K562 (cell line): ENCODE measurements at regions not wholly inside any gene's neighbourhood (a gene's known extent, or its start where the extent isn't known, plus 50 kb on each side); places are given as distances from the start of the nearest gene placed in this dataset.

ENCODE experiments used
- ATAC-seq: fragments of 200-7000 bp; cut with Tn5 transposase; 3 replicates; pipeline ENCODE4 v1.9.1; 2020; ENCODE audit warnings: moderate library complexity
- BruUV-seq: library from RNA; stranded (reverse); fragments of 400-500 nt; replicated peaks from 2 replicates; lab custom pipeline; 2021; lab: Mats Ljungman, UMichigan
- CTCF ChIA-PET: fragments of 300-600 bp; formaldehyde crosslinking; extraction: SDS; loops from one replicate; lab custom pipeline; 2021; ENCODE audit warnings: low intra/inter-chr PET ratio; lab: Yijun Ruan, JAX
- POLR2A ChIA-PET: fragments of 300-600, 350-650 bp; sonication (Branson Sonifier 250); formaldehyde crosslinking; extraction: SDS; loops from one replicate; lab custom pipeline; 2021; ENCODE audit warnings: antibody characterized with exemption, inconsistent platforms; lab: Yijun Ruan, JAX
- DNase-seq, 4 experiments: peaks; one replicate each; pipeline versions ENCODE4 v3.0.0 to v3.0.0-alpha.2; 2011 to 2018; ENCODE audit warnings: low spot score in 3 of 4, mixed read lengths in 3 of 4; ENCODE audit errors: extremely low read depth in 1 of 4
- FAIRE-seq: peaks from 2 replicates; lab custom pipeline; 2011; peaks lifted over from hg19 to GRCh38; lab: Jason Lieb, UNC
- H2AFZ ChIP-seq: 2 replicates; pipeline ENCODE4 v1.6.0; 2011; ENCODE audit warnings: low read depth, low read length, control low read depth, inconsistent platforms
- H3K27ac ChIP-seq: fragments of 200-600 bp; 3 replicates; pipeline ENCODE4 v1.8.0; 2011; ENCODE audit warnings: low read depth, mild to moderate bottlenecking, control low read depth, inconsistent platforms, low read length, moderate library complexity, mixed read lengths; ENCODE audit errors: extremely low read depth
- H3K27me3 ChIP-seq, 2 experiments: fragments of 300-600 bp in 1 of 2; 2 replicates in 1 of 2; 3 replicates in 1 of 2; pipeline versions ENCODE4 v1.6.0 to v1.8.0; 2011; ENCODE audit warnings: inconsistent platforms in 2 of 2, low read length in 2 of 2, mild to moderate bottlenecking in 1 of 2, mixed read lengths in 1 of 2, moderate library complexity in 1 of 2; ENCODE audit not compliant: control insufficient read depth in 2 of 2, insufficient read depth in 2 of 2
- H3K36me3 ChIP-seq: fragments of 300-600 bp; 3 replicates; pipeline ENCODE4 v1.8.0; 2011; ENCODE audit warnings: mild to moderate bottlenecking, low read length, inconsistent platforms; ENCODE audit not compliant: control insufficient read depth, insufficient read depth
- H3K4me1 ChIP-seq, 2 experiments: fragments of 200-600 bp in 1 of 2; replicated peaks in 1 of 2; 2 replicates in 1 of 2; 3 replicates in 1 of 2; pipeline versions ENCODE4 v1.5.1 to v1.8.0; 2011; ENCODE audit warnings: inconsistent platforms in 2 of 2, low read length in 2 of 2, mild to moderate bottlenecking in 1 of 2, mixed read lengths in 1 of 2, moderate library complexity in 1 of 2; ENCODE audit not compliant: control insufficient read depth in 2 of 2, insufficient read depth in 2 of 2
- H3K4me2 ChIP-seq: 2 replicates; pipeline ENCODE4 v1.6.1; 2011; ENCODE audit warnings: low read length, control low read depth, inconsistent platforms, mixed read lengths; ENCODE audit not compliant: insufficient read depth
- H3K4me3 ChIP-seq: fragments of 200-600 bp; sonication (generic), shearing (Covaris generic); 2 replicates; pipeline ENCODE4 v1.5.1; 2016; ENCODE audit warnings: control low read depth, inconsistent platforms
- H3K79me2 ChIP-seq: fragments of 200-600 bp; 3 replicates; pipeline ENCODE4 v1.8.0; 2011; ENCODE audit warnings: low read length, inconsistent platforms; ENCODE audit not compliant: control insufficient read depth, insufficient read depth
- H3K9ac ChIP-seq, 2 experiments: 2 replicates each; pipeline versions ENCODE4 v1.6.0 to v1.6.1; 2011; ENCODE audit warnings: low read depth in 2 of 2, low read length in 2 of 2, control low read depth in 1 of 2, inconsistent platforms in 1 of 2, mild to moderate bottlenecking in 1 of 2, mixed read lengths in 1 of 2; ENCODE audit not compliant: insufficient read depth in 1 of 2
- H3K9me1 ChIP-seq: one replicate; pipeline ENCODE4 v1.6.0; 2011; ENCODE audit warnings: inconsistent platforms, mild to moderate bottlenecking, low read length, moderate library complexity; ENCODE audit not compliant: control insufficient read depth, insufficient read depth
- H3K9me3 ChIP-seq: replicated peaks from 2 replicates; pipeline ENCODE4 v1.5.1; 2011; ENCODE audit warnings: low read depth, low read length, inconsistent platforms; ENCODE audit not compliant: control insufficient read depth, insufficient read depth
- H4K20me1 ChIP-seq: replicated peaks from 2 replicates; pipeline ENCODE4 v1.6.1; 2011; ENCODE audit warnings: low read length, inconsistent platforms, mixed read lengths; ENCODE audit not compliant: control insufficient read depth, insufficient read depth
- PHB2 ChIP-seq: fragments of 450-650 bp; IDR thresholded peaks from 2 replicates; pipeline ENCODE4 v1.6.1; 2017; ENCODE audit warnings: low read depth
- POLR2AphosphoS2 ChIP-seq: IDR thresholded peaks from 2 replicates; pipeline ENCODE4 v1.6.1; 2012; ENCODE audit warnings: low read length, improper control_type of control experiment
- STAT5A ChIP-seq: IDR thresholded peaks from 2 replicates; pipeline ENCODE4 v1.6.1; 2012; ENCODE audit warnings: low read length, inconsistent platforms, borderline replicate concordance
- TARDBP ChIP-seq: fragments of 450-650 bp; IDR thresholded peaks from 2 replicates; pipeline ENCODE4 v1.6.1; 2016
- WGBS: fragments of 100-300 bp; shearing (Covaris generic); methylation state at CpG from one replicate; pipeline ENCODE4 v1.1.6; 2016; ENCODE audit warnings: low coverage, mixed read lengths; ENCODE audit not compliant: insufficient coverage; ENCODE audit errors: missing lambda C conversion rate; 5-methylcytosine and 5-hydroxymethylcytosine counted together
- in situ Hi-C: fragments of 300-500 bp; cut with MboI; formaldehyde crosslinking; loops from 4 replicates; pipeline ENCODE4 v1.15.0; 2018; ENCODE audit warnings: inconsistent platforms, mixed read lengths
- intact Hi-C: fragments of 100-400 bp; cut with micrococcal nuclease; formaldehyde crosslinking; loops from 2 replicates; pipeline ENCODE4 v1.14.2; 2022
- TF ChIP-seq, protein P1 (sequence below): fragments of 450-650 bp; formaldehyde crosslinking; IDR thresholded peaks from 2 replicates; pipeline ENCODE4 v1.4.0; 2022; ENCODE audit warnings: mild to moderate bottlenecking, moderate library complexity
- TF ChIP-seq, protein P2 (sequence below): fragments of 450-650 bp; IDR thresholded peaks from 2 replicates; pipeline ENCODE4 v1.6.1; 2017; ENCODE audit warnings: mild to moderate bottlenecking, moderate library complexity

DNA sequence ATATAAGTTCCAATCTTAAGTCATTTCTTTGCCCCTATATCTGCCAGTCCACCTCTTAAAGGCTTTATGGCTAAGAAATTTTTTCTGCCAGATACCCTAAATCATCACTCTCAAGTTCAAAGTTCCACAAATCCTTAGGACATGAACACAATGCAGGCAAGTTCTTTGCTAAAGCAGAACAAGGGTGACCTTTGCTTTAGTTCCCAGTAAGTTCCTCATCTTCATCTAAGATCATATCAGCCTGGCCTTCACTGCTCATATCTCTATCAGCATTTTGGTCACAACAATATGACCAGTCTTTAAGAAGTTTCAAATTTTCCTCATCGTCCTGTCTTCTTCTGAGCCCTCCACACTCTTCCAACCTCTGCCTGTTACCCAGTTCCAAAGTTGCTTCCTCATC, 402.2 kb upstream of the RUNX1 start:
- Histone ChIP-seq H3K4me3 (no peak overlapping the region), H3K4me2 (no peak overlapping the region), H3K79me2 (no peaks in the 10 kb centered on the region), H3K36me3 (no peaks in the 10 kb centered on the region), H3K4me1 (no peaks in the 10 kb centered on the region), H3K9me1 (no peaks in the 10 kb centered on the region), H3K27me3 (no peaks in the 10 kb centered on the region), H2AFZ (no peak overlapping the region), H3K9me3 (no peaks in the 10 kb centered on the region), H3K27ac (no peak overlapping the region), H4K20me1 (no peaks in the 10 kb centered on the region), H3K9ac (no peak overlapping the region)
- no TSS peak for BruUV-seq
- no peak for FAIRE-seq
- no peak for ATAC-seq
- intact Hi-C loops (no loop called here), in situ Hi-C loops (no loop called here)
- DNase-seq = no peak
- ChIA-PET POLR2A (no interaction called here), CTCF (no interaction called here)
- no peak for TF ChIP-seq STAT5A
- TF ChIP-seq, protein P1, sequence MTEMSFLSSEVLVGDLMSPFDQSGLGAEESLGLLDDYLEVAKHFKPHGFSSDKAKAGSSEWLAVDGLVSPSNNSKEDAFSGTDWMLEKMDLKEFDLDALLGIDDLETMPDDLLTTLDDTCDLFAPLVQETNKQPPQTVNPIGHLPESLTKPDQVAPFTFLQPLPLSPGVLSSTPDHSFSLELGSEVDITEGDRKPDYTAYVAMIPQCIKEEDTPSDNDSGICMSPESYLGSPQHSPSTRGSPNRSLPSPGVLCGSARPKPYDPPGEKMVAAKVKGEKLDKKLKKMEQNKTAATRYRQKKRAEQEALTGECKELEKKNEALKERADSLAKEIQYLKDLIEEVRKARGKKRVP (CRISPR knock-in tag) = no peak
- TF ChIP-seq, protein P2, sequence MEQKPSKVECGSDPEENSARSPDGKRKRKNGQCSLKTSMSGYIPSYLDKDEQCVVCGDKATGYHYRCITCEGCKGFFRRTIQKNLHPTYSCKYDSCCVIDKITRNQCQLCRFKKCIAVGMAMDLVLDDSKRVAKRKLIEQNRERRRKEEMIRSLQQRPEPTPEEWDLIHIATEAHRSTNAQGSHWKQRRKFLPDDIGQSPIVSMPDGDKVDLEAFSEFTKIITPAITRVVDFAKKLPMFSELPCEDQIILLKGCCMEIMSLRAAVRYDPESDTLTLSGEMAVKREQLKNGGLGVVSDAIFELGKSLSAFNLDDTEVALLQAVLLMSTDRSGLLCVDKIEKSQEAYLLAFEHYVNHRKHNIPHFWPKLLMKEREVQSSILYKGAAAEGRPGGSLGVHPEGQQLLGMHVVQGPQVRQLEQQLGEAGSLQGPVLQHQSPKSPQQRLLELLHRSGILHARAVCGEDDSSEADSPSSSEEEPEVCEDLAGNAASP = no peak
- no peak for TF ChIP-seq POLR2AphosphoS2
- no peak for TF ChIP-seq PHB2
- no peak for TF ChIP-seq TARDBP
- 29% methylated on average over 1 of the region's 1 CpG for WGBS
